Keratinocyte (primary cell): ENCODE measurements at regions not wholly inside any gene's neighbourhood (a gene's known extent, or its start where the extent isn't known, plus 50 kb on each side); places are given as distances from the start of the nearest gene placed in this dataset.

Experiments
- CTCF ChIP-seq, 3 experiments: IDR thresholded peaks in 1 of 3; conservative IDR thresholded peaks in 1 of 3; optimal IDR thresholded peaks in 1 of 3; 2 replicates in 2 of 3; 3 replicates in 1 of 3; pipeline versions ENCODE3 to v1.5.1; 2011; ENCODE audit warnings: low read length in 3 of 3, mild to moderate bottlenecking in 3 of 3, moderate library complexity in 2 of 3, control low read depth in 1 of 3, inconsistent platforms in 1 of 3; ENCODE audit not compliant: insufficient read depth in 2 of 3; ENCODE audit errors: extremely low read depth in 1 of 3
- EZH2 ChIP-seq: IDR thresholded peaks from one replicate; pipeline ENCODE4 v1.6.1; 2012; ENCODE audit warnings: inconsistent platforms, mild to moderate bottlenecking, low read length, moderate library complexity

- no peak for TF ChIP-seq CTCF (optimal IDR thresholded peaks at IDR 0.05 in 1 of 3, IDR thresholded peaks at IDR 0.05 in 1 of 3, conservative IDR thresholded peaks at IDR 0.05 in 1 of 3; ENCODE audit: extremely low read depth in 1 of 3, insufficient read depth in 2 of 3, low read length in 3 of 3)
- no peak for TF ChIP-seq EZH2
Observed at GRCh38 chr14:97149775-97150174, 352.6 kb downstream of the VRK1 start.
